AG04450 (cell line): ENCODE measurements at regions not wholly inside any gene's neighbourhood (a gene's known extent, or its start where the extent isn't known, plus 50 kb on each side); places are given as distances from the start of the nearest gene placed in this dataset.

Source experiments
- CTCF ChIA-PET: fragments of 300-600, 350-600 bp; formaldehyde crosslinking; extraction: SDS; loops from one replicate; lab custom pipeline; 2022; ENCODE audit warnings: antibody characterized with exemption, inconsistent platforms; lab: Charles Lee
- POLR2A ChIA-PET: fragments of 350-600 bp; formaldehyde crosslinking; extraction: SDS; loops from one replicate; lab custom pipeline; 2021; ENCODE audit warnings: antibody characterized with exemption, inconsistent platforms; lab: Yijun Ruan, JAX
- DNase-seq: peaks from one replicate; pipeline ENCODE4 v3.0.0-alpha.2; 2011; ENCODE audit warnings: low read depth, low spot score
- H3K27ac ChIP-seq: one replicate; pipeline ENCODE4 v1.5.1; 2012; ENCODE audit warnings: low read depth, low read length, control low read depth
- H3K27me3 ChIP-seq: one replicate; pipeline ENCODE4 v1.6.0; 2012; ENCODE audit warnings: low read length; ENCODE audit not compliant: control insufficient read depth, insufficient read depth
- H3K4me3 ChIP-seq: 2 replicates; pipeline ENCODE4 v1.5.1; 2011; ENCODE audit warnings: mild to moderate bottlenecking, low read depth, low read length, control low read depth
- H3K9me3 ChIP-seq: 2 replicates; pipeline ENCODE4 v1.5.1; 2012; ENCODE audit warnings: low read length; ENCODE audit not compliant: control insufficient read depth, insufficient read depth
- CTCF ChIP-seq: IDR thresholded peaks from 2 replicates; pipeline ENCODE4 v1.5.1; 2011; ENCODE audit warnings: low read depth, low read length, control low read depth, inconsistent platforms

- Histone ChIP-seq H3K27ac (no peak overlapping the region), H3K4me3 (no peak overlapping the region), H3K27me3 (no peaks in the 10 kb centered on the region), H3K9me3 (peaks cover 7% of the 10 kb centered on the region)
- TF ChIP-seq CTCF = no peak
- POLR2A ChIA-PET = no interaction called here
- DNase-seq = no peak
- CTCF ChIA-PET = no interaction called here
These were observed 52.1 kb upstream of the EPS8L3 start for GRCh38 chr1:109815809-109816174.

GRCh38 chr1:109814993-109815786 lies 51.5 kb upstream of the EPS8L3 start:
- no peak overlapping the region for H3K4me3 ChIP-seq
- POLR2A ChIA-PET = no interaction called here
- H3K27ac ChIP-seq = no peak overlapping the region
- no peak for TF ChIP-seq CTCF
- H3K27me3 ChIP-seq = no peaks in the 10 kb centered on the region
- H3K9me3 ChIP-seq = peaks cover 7% of the 10 kb centered on the region
- CTCF ChIA-PET = interaction anchor here (1.3 kb wide), 1 partner anchor 25 kb away, joined by 3 read pairs; no protein-coding TSS in a partner anchor
- DNase-seq = no peak

GRCh38 chr1:109814223-109814622 lies 50.5 kb upstream of the EPS8L3 start:
- Histone ChIP-seq H3K27me3 (no peaks in the 10 kb centered on the region), H3K9me3 (peaks cover 7% of the 10 kb centered on the region), H3K4me3 (no peak overlapping the region), H3K27ac (no peak overlapping the region)
- ChIA-PET POLR2A (no interaction called here), CTCF (interaction anchor here (1.3 kb wide), 1 partner anchor 24 kb away, joined by 3 read pairs; no protein-coding TSS in a partner anchor)
- DNase-seq = no peak
- no peak for TF ChIP-seq CTCF
